Hematopoietic multipotent progenitor cell treated with erythropoietin and hydrocortisone succinate and interleukin-3 and kit ligand, for 17 days (in vitro differentiated cells): ENCODE measurements at regions not wholly inside any gene's neighbourhood (a gene's known extent, or its start where the extent isn't known, plus 50 kb on each side); places are given as distances from the start of the nearest gene placed in this dataset.

Source experiments
- DNase-seq: peaks from one replicate; pipeline ENCODE4 v3.0.0-alpha.2; 2015; ENCODE audit warnings: low spot score

DNA sequence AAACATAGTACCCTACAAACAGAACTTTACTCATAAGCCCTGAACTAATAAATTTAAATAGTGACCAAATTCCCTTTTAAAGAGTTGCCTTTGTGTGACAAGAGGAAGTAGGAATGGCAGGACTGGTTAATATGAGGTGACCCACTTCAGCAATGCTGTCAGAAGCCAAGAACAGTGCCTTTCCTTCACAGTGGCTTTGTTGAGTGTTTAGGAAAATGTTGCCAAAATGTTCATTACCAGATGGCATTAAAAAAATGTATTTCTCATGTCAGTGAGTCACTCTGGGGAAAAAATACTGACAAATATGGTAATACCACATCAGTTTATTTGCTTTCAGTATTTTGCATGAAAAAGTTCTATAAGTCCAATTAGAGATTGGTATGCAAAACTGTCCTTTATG lies 103.3 kb downstream of the DIRAS2 start:
- DNase-seq, result no peak

GRCh38 chr9:90540734-90541133 lies 101.9 kb downstream of the DIRAS2 start:
- no peak for DNase-seq

- DNase-seq, result no peak
Observed at GRCh38 chr9:90544488-90544887, 98.1 kb downstream of the DIRAS2 start.

GRCh38 chr9:90546200-90546599 lies 96.4 kb downstream of the DIRAS2 start:
- DNase-seq, result no peak

DNA sequence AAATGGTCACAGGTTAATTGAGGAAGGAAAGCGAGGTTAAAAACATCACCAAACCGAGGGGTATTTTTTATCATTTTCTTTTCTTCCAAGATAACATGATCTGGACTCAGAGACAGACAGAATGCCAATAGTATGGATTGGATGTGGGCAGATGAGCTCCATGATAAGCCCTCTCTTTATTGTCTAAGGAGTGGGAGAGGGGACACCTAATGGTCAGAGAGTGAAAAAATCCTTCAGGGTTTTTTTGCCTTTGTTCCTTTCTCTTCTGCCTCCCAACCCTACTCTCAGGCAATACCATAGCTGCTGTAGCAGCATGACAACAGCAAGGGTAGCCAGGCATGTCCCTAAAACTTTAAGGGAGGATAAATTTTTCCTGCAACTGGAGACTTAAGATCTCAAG lies 94.7 kb downstream of the DIRAS2 start:
- DNase-seq, result no peak

DNA sequence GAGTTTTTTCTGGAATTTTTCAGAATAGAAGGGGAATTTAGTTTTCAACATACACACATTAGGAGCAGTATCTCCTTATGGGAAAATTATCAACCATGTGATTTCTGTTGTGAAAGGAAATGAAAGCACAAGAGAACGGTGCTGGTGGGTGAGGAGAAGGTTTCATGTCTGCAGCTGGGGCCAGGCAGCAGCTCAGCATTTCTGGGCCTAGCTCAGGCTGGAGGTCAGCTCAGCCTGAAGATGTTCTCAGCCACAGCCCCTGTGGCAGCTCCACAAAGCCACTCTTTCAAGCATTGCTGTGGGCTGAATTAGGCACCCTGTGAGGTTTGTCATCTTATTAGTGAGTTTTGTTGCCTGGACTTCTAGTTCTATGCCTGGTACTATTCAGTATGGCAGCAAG lies 90.3 kb downstream of the DIRAS2 start:
- DNase-seq, result no peak

GRCh38 chr9:90555351-90556057 lies 87.1 kb downstream of the DIRAS2 start:
- no peak for DNase-seq

DNA sequence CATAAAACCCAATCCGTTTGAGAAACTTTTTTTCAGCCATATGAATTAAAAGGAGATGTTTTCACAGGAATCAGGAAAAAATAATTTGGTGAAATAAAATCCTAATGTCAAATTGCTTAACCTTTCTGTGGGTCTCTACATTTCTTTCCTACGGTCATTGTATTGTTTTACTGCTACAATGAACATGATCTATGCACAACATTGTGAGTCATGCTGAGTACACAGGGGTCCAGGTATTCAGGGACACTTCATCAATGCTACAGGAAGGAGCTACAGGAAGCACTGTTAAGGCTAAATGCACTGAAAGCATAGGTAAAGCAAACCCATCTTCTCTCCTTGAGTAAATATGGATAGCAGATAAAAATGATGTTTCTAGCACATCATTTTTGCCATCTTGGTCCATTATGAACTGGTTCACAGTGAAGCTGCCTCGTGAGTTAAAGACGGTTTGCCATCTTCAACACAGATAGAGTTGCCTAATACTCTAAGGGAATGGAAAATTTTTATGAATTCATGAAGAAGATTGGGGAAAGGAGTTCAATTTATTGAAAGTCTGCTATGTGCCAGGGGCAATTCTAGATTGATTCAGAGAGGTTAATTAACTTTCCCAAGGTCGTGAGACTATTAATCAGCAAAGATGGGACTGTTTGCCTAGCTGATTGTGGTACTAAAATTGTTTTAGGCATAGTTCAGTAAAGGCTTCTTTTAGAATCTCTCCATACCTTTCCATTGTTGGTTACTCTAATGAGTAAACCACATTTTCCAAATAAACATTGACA lies 85.5 kb downstream of the DIRAS2 start:
- DNase-seq, result no peak

GRCh38 chr9:90559075-90560073 lies 83.2 kb downstream of the DIRAS2 start:
- DNase-seq, result no peak
